T-cell (primary cell): ENCODE measurements at regions not wholly inside any gene's neighbourhood (a gene's known extent, or its start where the extent isn't known, plus 50 kb on each side); places are given as distances from the start of the nearest gene placed in this dataset.

ENCODE experiments used
- ATAC-seq, 4 experiments: fragments of 200-7000 bp in 3 of 4; fragments of 150-1000 bp in 1 of 4; cut with Tn5 transposase; replicated peaks in 1 of 4; 1 replicate in 3 of 4; 2 replicates in 1 of 4; pipeline ENCODE4 v1.10.0; 2021; ENCODE audit warnings: moderate library complexity in 3 of 4, mild to moderate bottlenecking in 2 of 4, moderate number of reproducible peaks in 1 of 4
- CTCF ChIA-PET, 2 donors: fragments of 300-600 bp; sonication (Branson Sonifier 250); formaldehyde crosslinking; loops; one replicate each; lab custom pipeline; 2022; ENCODE audit warnings: antibody characterized with exemption in 2 of 2; lab: Charles Lee
- POLR2A ChIA-PET, 2 donors: fragments of 300-600 bp; sonication (Branson Sonifier 250); formaldehyde crosslinking; loops; one replicate each; lab custom pipeline; 2022; ENCODE audit warnings: antibody characterized with exemption in 2 of 2; lab: Charles Lee
- DNase-seq, 35 experiments: peaks; one replicate each; pipeline versions ENCODE4 v3.0.0 to v3.0.0-alpha.2; 2013 to 2023
- H3K27ac ChIP-seq: one replicate; pipeline ENCODE4 v1.5.1; 2013; ENCODE audit warnings: low read length
- H3K27me3 ChIP-seq, 2 experiments: replicated peaks in 1 of 2; 1 replicate in 1 of 2; 2 replicates in 1 of 2; pipeline versions ENCODE4 v1.6.1 to v1.7.0; 2013; ENCODE audit warnings: low read length in 1 of 2, mixed read lengths in 1 of 2; ENCODE audit not compliant: control insufficient read depth in 2 of 2, insufficient read depth in 2 of 2; ENCODE audit errors: extremely low read depth in 1 of 2
- H3K36me3 ChIP-seq, 2 donors: 1 replicate in 1 of 2; 2 replicates in 1 of 2; pipeline versions ENCODE4 v1.6.1 to v1.7.0; 2013; ENCODE audit warnings: low read length in 1 of 2; ENCODE audit not compliant: control insufficient read depth in 2 of 2, insufficient read depth in 1 of 2; ENCODE audit errors: extremely low read depth in 1 of 2
- H3K4me1 ChIP-seq, 2 experiments: 1 replicate in 1 of 2; 2 replicates in 1 of 2; pipeline versions ENCODE4 v1.6.1 to v1.7.0; 2013; ENCODE audit warnings: low read length in 2 of 2, mixed read lengths in 1 of 2; ENCODE audit not compliant: insufficient read depth in 2 of 2, control insufficient read depth in 1 of 2; ENCODE audit errors: extremely low read depth in 1 of 2
- H3K4me3 ChIP-seq, 2 donors: 1 replicate in 1 of 2; 2 replicates in 1 of 2; pipeline versions ENCODE4 v1.5.1 to v1.7.0; 2013; ENCODE audit warnings: mild to moderate bottlenecking in 2 of 2, low read length in 1 of 2, moderate library complexity in 1 of 2; ENCODE audit not compliant: control insufficient read depth in 1 of 2; ENCODE audit errors: extremely low read depth in 1 of 2
- H3K9me3 ChIP-seq: 2 replicates; pipeline ENCODE4 v1.7.0; 2013
- H3K27ac Mint-ChIP-seq, 2 donors: one replicate each; pipeline ENCODE4 v1.8.0; 2020 to 2021; ENCODE audit warnings: mild to moderate bottlenecking in 2 of 2, mixed read lengths in 2 of 2
- H3K27me3 Mint-ChIP-seq, 2 donors: one replicate each; pipeline ENCODE4 v1.8.0; 2021 to 2022; ENCODE audit warnings: mixed read lengths in 2 of 2
- H3K36me3 Mint-ChIP-seq: one replicate; pipeline ENCODE4 v1.8.0; 2021; ENCODE audit warnings: mixed read lengths
- H3K4me1 Mint-ChIP-seq, 3 donors: one replicate each; pipeline ENCODE4 v1.8.0; 2020 to 2022; ENCODE audit warnings: mixed read lengths in 3 of 3, mild to moderate bottlenecking in 1 of 3
- H3K4me3 Mint-ChIP-seq, 3 donors: one replicate each; pipeline ENCODE4 v1.8.0; 2020 to 2022; ENCODE audit warnings: mild to moderate bottlenecking in 3 of 3, mixed read lengths in 3 of 3, moderate library complexity in 3 of 3
- H3K9me3 Mint-ChIP-seq, 3 donors: one replicate each; pipeline ENCODE4 v1.8.0; 2020 to 2022; ENCODE audit warnings: mixed read lengths in 3 of 3
- WGBS: methylation state at CpG from one replicate; pipeline ENCODE4 v1.1.5; 2013; ENCODE audit warnings: missing lambda C conversion rate; ENCODE audit not compliant: insufficient coverage; 5-methylcytosine and 5-hydroxymethylcytosine counted together

DNA sequence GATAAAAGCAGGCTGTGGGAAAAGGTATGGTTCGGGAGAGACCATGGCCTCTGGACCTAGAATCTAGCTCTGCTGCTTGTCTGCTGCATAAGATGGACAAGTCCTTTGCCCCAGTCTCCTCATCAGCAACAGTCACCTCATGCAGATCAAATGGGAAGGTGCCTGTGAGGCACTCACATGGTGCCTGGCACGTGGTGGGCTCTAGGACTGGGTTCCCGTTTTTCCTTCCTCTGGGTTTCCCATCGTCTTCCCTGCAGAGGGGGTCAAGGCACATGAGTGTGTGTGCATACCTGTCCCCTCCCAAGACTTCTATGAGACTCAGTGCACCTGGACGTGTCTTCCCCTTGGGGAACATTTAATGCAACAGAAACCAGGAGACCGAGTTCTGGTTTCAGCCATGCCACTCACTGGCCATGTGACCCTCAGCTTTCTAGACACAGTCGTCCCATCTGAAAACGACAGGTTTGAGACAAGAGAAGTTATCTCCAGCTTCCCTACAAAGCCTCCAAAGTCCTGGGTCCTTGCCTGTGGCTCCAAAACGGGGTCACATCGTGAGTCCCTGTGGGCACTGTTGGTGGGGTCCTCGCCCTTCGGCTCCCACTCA is 95.9 kb upstream of the NPTX2 start:
- Histone ChIP-seq H3K4me3 (no peak overlapping the region), H3K4me1 (no peaks in the 10 kb centered on the region), H3K27me3 (peaks cover 0 to 13% of the 10 kb centered on the region in 2 experiments), H3K9me3 (no peaks in the 10 kb centered on the region), H3K27ac (no peak overlapping the region), H3K36me3 (no peaks in the 10 kb centered on the region)
- POLR2A ChIA-PET, result no interaction called here
- no peak overlapping the region for H3K27ac Mint-ChIP-seq
- H3K4me3 Mint-ChIP-seq, result no peak overlapping the region
- no peak for DNase-seq
- CTCF ChIA-PET, result no interaction called here
- no peaks in the 10 kb centered on the region for H3K36me3 Mint-ChIP-seq
- H3K4me1 Mint-ChIP-seq, result no peaks in the 10 kb centered on the region
- ATAC-seq, result no peak
- WGBS, result 90% methylated on average over 9 of the region's 12 CpGs
- peaks cover 0 to 10% of the 10 kb centered on the region in 2 donors for H3K27me3 Mint-ChIP-seq
- peaks cover 0 to 7% (median 0%) of the 10 kb centered on the region in 3 donors for H3K9me3 Mint-ChIP-seq

DNA sequence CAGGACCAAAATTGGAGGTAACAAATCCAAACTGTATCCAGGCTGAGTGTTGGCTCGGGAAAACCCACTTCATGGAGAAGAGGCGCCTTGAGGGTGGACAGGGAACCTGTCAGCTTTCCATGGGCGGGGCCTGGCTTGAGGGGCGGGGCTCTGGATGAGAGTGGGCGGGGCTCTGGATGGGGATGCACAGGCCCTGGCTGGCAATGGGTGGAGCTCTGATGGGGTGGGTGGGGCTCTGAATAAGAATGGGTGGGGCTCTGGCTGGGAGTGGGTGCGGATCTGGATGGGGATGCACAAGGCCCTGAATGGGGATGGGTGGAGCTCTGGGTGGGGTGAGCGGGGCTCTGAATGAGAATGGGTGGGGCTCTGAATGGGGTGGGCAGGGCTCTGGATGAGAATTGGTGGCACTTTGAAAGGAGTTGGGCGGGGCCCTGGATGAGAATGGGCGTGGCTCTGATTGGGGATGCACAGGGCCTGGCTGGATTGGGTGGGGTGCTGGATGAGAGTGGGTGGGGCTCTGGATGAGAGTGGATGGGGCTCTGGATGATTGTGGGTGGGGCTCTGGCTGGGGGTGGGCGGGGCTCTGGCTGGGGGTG is 96.6 kb upstream of the NPTX2 start:
- no peaks in the 10 kb centered on the region for H3K9me3 ChIP-seq
- H3K27ac ChIP-seq, result no peak overlapping the region
- 88% methylated on average over 9 of the region's 10 CpGs for WGBS
- Mint-ChIP-seq H3K4me1 (no peaks in the 10 kb centered on the region), H3K27me3 (peaks cover 0 to 5% of the 10 kb centered on the region in 2 donors), H3K27ac (no peak overlapping the region), H3K4me3 (no peak overlapping the region), H3K36me3 (no peaks in the 10 kb centered on the region), H3K9me3 (peaks cover 0 to 7% (median 0%) of the 10 kb centered on the region in 3 donors)
- H3K27me3 ChIP-seq, result peaks cover 0 to 9% of the 10 kb centered on the region in 2 experiments
- CTCF ChIA-PET, result no interaction called here
- no peak for DNase-seq
- POLR2A ChIA-PET, result no interaction called here
- ATAC-seq, result no peak
- no peak overlapping the region for H3K4me3 ChIP-seq
- no peaks in the 10 kb centered on the region for H3K36me3 ChIP-seq
- H3K4me1 ChIP-seq, result peaks cover 0 to 2% of the 10 kb centered on the region in 2 experiments

DNA sequence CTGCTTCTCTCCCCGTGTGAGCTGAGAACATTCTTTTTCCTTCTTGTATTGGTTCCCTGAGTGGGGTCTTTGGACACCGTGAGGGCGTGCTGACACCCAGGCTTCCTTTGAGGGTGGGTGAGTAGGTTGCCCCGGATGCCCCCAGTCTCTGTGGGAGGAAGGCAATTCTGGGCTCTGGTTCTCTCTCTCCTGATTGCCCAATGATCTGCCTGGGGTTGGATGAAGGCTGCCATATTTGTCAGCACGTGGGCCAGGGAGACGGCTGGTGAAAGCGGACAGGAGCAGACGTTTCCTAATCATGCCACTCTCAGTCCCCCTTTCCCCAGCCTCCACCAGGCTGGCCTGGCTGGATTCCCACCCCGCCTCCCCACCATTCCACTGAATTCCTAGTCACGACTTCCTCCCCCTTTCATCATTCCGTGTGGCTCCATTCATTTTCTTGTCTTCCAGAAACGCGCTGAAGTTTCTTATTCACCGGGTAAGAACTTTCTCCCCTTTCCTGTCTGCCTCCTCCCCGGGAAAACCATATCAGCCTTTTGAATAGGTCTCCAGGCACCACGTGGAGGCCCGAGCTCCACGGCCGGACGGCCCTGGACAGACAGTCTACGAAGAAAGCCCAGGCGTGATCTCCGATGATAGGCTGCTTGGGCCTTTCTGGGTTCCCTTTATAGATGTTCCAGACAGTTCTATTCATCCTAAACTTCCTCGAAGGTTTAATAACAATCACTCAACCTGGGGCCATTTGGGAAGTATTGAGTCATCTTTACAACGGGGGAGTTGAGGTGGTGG is 98.7 kb upstream of the NPTX2 start:
- ChIA-PET POLR2A (no interaction called here), CTCF (no interaction called here)
- Histone ChIP-seq H3K36me3 (no peaks in the 10 kb centered on the region), H3K9me3 (no peaks in the 10 kb centered on the region), H3K27me3 (peaks cover 0 to 9% of the 10 kb centered on the region in 2 experiments), H3K4me1 (peaks cover 0 to 12% of the 10 kb centered on the region in 2 experiments), H3K27ac (no peak overlapping the region), H3K4me3 (no peak overlapping the region)
- Mint-ChIP-seq H3K27me3 (peaks cover 0 to 5% of the 10 kb centered on the region in 2 donors), H3K4me3 (no peak overlapping the region), H3K36me3 (no peaks in the 10 kb centered on the region), H3K4me1 (no peaks in the 10 kb centered on the region), H3K9me3 (peaks cover 0 to 7% (median 0%) of the 10 kb centered on the region in 3 donors), H3K27ac (no peak overlapping the region)
- no peak for ATAC-seq
- no peak for DNase-seq
- WGBS, result 83% methylated on average over 16 of the region's 25 CpGs

DNA sequence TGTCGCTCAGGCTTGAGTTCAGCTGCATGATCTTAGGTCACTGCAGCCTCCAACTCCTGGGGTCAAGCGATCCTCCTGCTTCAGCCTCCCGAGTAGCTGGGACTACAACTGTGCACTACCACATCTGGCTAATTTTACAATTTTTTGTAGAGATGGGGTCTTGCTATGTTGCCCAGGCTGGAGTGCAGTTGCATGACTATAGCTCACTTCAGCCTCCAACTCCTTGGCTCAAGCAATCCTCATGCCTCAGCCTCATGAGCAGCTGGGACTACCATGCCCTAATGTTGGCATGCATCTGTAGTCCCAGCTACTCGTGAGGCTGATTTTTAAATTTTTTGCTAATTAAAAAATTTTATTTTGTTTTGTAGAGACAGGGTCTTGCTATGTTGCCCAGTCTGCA is 101.9 kb upstream of the NPTX2 start:
- H3K9me3 ChIP-seq, result no peaks in the 10 kb centered on the region
- DNase-seq (no peak), ATAC-seq (no peak)
- H3K4me3 ChIP-seq, result no peak overlapping the region
- ChIA-PET CTCF (no interaction called here), POLR2A (no interaction called here)
- peaks cover 3% of the 10 kb centered on the region in 2 donors for H3K27me3 Mint-ChIP-seq
- peaks cover 0 to 7% of the 10 kb centered on the region in 2 experiments for H3K27me3 ChIP-seq
- peak overlapping the region; percentile 6 for H3K27ac ChIP-seq
- peaks cover 0 to 12% of the 10 kb centered on the region in 2 experiments for H3K4me1 ChIP-seq
- no CpG with 5 or more reads among the region's 4 CpGs for WGBS
- no peaks in the 10 kb centered on the region for H3K36me3 ChIP-seq
- H3K9me3 Mint-ChIP-seq, result peaks cover 0 to 4% (median 0%) of the 10 kb centered on the region in 3 donors
- H3K27ac Mint-ChIP-seq, result no peak overlapping the region
- H3K36me3 Mint-ChIP-seq, result no peaks in the 10 kb centered on the region
- H3K4me1 Mint-ChIP-seq, result no peaks in the 10 kb centered on the region
- H3K4me3 Mint-ChIP-seq, result no peak overlapping the region

DNA sequence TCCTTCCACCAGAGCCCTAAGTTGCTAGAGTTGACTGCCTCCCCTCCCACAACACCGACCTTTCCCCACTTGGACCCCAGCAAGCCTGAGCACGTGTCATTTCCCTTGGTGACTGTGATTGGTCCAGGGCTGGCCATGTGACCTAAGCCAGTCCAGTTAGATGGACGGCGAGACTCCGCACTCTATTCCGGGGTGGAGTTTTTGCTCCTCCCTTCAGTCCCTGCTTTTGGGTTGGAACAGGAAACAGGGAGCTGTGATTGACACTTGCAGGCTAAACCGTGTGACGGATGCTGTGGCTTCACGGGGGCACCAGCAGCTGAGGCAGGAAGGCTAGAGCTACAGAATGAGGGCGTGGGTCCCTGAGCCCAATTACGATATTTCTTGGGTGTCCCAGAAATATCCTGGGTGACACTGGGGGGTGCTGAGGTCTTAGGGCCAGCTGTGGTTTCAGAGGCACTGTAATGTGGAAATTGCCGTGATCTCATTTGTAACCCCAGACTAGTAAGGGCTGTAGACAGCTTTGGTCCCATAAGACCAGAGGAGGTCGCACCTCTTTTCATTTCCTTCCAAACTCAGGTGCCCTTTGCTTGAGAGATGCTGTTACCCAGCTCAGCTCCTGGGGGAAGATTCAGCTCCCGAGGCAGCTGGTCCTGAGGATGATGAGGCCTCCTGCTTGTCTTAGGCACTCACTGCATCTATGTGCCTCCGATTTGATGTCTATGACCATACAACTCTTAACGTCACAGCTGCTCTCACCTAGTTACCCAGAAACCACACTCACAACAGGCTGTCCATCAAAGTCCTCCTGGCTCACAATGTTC is 102.7 kb upstream of the NPTX2 start:
- H3K4me1 Mint-ChIP-seq, result no peaks in the 10 kb centered on the region
- no peaks in the 10 kb centered on the region for H3K36me3 Mint-ChIP-seq
- ChIA-PET POLR2A (interaction anchor here in 1 of 2 donors (0.6 kb wide), 1 partner anchor 182 kb away, joined by 5 read pairs; no protein-coding TSS in a partner anchor), CTCF (no interaction called here)
- peak in 1 of 4 experiments; percentile 62 for ATAC-seq
- H3K4me3 Mint-ChIP-seq, result no peak overlapping the region
- H3K27me3 ChIP-seq, result peaks cover 0 to 7% of the 10 kb centered on the region in 2 experiments
- peaks cover 0 to 4% (median 0%) of the 10 kb centered on the region in 3 donors for H3K9me3 Mint-ChIP-seq
- peaks cover 0 to 12% of the 10 kb centered on the region in 2 experiments for H3K4me1 ChIP-seq
- DNase-seq, result peak in 20 of 35 experiments; percentile 0 to 59 (median 17)
- H3K27me3 Mint-ChIP-seq, result peaks cover 3 to 7% of the 10 kb centered on the region in 2 donors
- H3K27ac ChIP-seq, result peak overlapping the region; percentile 62
- H3K4me3 ChIP-seq, result no peak overlapping the region
- H3K27ac Mint-ChIP-seq, result peak overlapping the region in 1 of 2 donors; percentile 24
- no peaks in the 10 kb centered on the region for H3K36me3 ChIP-seq
- H3K9me3 ChIP-seq, result no peaks in the 10 kb centered on the region
- WGBS, result 70% methylated on average over 13 of the region's 16 CpGs

DNA sequence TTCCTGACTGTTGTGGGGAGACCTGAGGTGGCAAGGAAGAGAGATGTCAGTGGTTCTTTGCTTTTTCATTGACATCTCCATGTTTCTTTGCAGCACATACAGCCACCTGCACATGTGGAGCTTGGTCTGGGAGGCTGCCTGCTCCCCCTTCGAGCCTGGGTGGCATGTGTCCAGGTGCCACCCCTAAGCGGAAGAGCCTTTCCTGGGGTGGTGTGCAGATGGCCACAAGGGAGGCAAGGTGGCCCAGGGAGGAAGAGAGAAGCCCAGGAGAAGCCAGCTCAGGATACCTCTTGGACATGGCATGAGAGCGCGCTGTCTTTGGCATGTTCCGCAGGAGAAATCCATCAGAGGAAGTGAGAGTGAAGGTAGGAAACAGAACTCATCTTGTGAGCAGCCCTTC is 105.9 kb upstream of the NPTX2 start:
- Mint-ChIP-seq H3K36me3 (no peaks in the 10 kb centered on the region), H3K4me1 (no peaks in the 10 kb centered on the region), H3K27me3 (peaks cover 3 to 7% of the 10 kb centered on the region in 2 donors), H3K4me3 (no peak overlapping the region), H3K9me3 (peaks cover 3 to 4% (median 4%) of the 10 kb centered on the region in 3 donors), H3K27ac (no peak overlapping the region)
- DNase-seq (no peak), ATAC-seq (no peak)
- CTCF ChIA-PET, result no interaction called here
- H3K4me3 ChIP-seq, result no peak overlapping the region
- no peaks in the 10 kb centered on the region for H3K36me3 ChIP-seq
- POLR2A ChIA-PET, result no interaction called here
- H3K9me3 ChIP-seq, result no peaks in the 10 kb centered on the region
- no peak overlapping the region for H3K27ac ChIP-seq
- peaks cover 0 to 7% of the 10 kb centered on the region in 2 experiments for H3K27me3 ChIP-seq
- peaks cover 0 to 12% of the 10 kb centered on the region in 2 experiments for H3K4me1 ChIP-seq
- 67% methylated on average over 1 of the region's 5 CpGs for WGBS
